ENCODE measurements at regions not wholly inside any gene's neighbourhood (a gene's known extent, or its start where the extent isn't known, plus 50 kb on each side); places are given as distances from the start of the nearest gene placed in this dataset.
"Not testable (repeated sequence)": the region's sequence is repeated elsewhere in the genome, so short reads cannot be mapped to it uniquely, and the experiment has no call there.

DNA sequence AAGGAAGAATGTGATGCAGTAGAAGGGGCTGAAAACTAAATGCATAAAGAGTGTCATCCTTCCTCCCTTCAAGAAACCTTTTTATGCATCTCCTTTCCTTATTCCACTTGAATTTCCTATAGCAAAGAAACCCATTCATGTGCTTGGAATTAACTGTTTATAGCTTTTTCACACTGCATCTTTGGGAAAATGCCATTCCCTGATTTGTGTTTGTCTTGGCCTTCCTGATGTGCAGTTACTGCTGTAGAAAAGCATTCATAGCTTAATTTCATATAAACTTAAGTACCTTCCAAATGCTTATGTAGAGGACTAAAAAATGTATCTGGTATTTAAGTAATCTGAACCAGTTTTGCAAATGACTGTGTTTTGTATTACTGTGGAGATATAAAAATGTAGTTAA, 61.8 kb downstream of the SDR9C7 start:
- Histone ChIP-seq H3K4me1 (ENCODE audit: low read length) (no peaks in the 10 kb centered on the region), H3K4me3 (ENCODE audit: low read length) (no peak overlapping the region), H3K9ac (ENCODE audit: low read length) (no peak overlapping the region), H3K4me2 (ENCODE audit: low read depth, low read length, poor library complexity, severe bottlenecking) (no peak overlapping the region), H3K9me3 (ENCODE audit: low read length) (peaks cover 3% of the 10 kb centered on the region; the same call in 1 of the 2 replicates), H3K36me3 (ENCODE audit: insufficient read depth, low read length) (no peaks in the 10 kb centered on the region), H3K9me2 (replicated peaks; ENCODE audit: insufficient read depth, low read length) (0 out of 2 replicates have a peak, but pooled peaks cover 4% of the 10 kb centered on the region), H4K20me1 (ENCODE audit: insufficient read depth, low read depth, low read length) (no peaks in the 10 kb centered on the region), H3K27ac (ENCODE audit: low read length) (no peak overlapping the region), H2AFZ (ENCODE audit: low read length) (no peak overlapping the region), H3K27me3 (ENCODE audit: low read length) (0 out of 2 replicates have a peak, but pooled peaks cover 2% of the 10 kb centered on the region), H3K79me2 (ENCODE audit: low read length) (no peaks in the 10 kb centered on the region)
- DNase-seq, result no peak

DNA sequence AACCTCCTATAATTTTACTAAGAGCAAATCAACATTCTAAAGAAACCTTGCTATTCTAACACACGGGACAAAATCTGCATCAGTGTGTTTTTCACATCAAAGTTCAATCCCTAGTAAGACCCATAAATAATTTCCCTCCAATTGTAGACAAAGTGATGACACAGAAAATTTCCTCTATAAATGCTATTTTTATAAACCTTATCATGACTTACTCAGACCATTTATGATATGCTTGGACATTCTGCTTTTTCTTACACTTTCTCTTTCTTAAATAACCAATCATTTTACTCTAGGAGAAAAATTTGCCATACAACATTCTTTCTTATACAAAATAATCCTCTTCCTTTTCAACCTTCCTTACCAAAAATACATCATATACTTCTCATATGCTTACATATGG, 67.0 kb downstream of the SDR9C7 start:
- DNase-seq, result no peak
- Histone ChIP-seq H3K27me3 (ENCODE audit: low read length) (peaks cover 12% of the 10 kb centered on the region; the same call in 1 of the 2 replicates), H3K36me3 (ENCODE audit: insufficient read depth, low read length) (no peaks in the 10 kb centered on the region), H3K4me3 (ENCODE audit: low read length) (no peak overlapping the region), H3K4me1 (ENCODE audit: low read length) (no peaks in the 10 kb centered on the region), H3K9me2 (replicated peaks; ENCODE audit: insufficient read depth, low read length) (no peaks in the 10 kb centered on the region), H3K4me2 (ENCODE audit: low read depth, low read length, poor library complexity, severe bottlenecking) (no peak overlapping the region), H2AFZ (ENCODE audit: low read length) (no peak overlapping the region), H4K20me1 (ENCODE audit: insufficient read depth, low read depth, low read length) (no peaks in the 10 kb centered on the region), H3K9ac (ENCODE audit: low read length) (no peak overlapping the region), H3K27ac (ENCODE audit: low read length) (no peak overlapping the region), H3K9me3 (ENCODE audit: low read length) (peaks cover 50% of the 10 kb centered on the region), H3K79me2 (ENCODE audit: low read length) (no peaks in the 10 kb centered on the region)

DNA sequence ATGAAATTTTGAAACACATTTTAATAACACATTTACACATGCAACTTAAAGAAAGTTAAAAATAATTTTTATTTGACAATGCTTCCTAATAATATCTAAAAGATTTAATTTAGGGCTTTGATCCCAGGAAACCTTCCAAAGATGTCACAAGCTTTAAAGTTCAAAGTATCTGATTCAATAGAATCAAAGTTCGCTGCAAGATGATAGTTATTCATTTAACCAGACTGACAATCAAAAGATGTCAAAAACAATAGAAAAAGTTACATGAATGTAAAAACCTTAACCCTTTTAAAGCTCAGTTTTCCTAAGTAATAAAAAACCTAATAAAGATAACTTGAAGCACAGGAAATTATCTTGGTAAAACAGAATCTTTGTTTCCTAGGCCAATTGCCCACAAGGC, 67.7 kb downstream of the SDR9C7 start:
- no peaks in the 10 kb centered on the region for H3K9me2 ChIP-seq (replicated peaks; ENCODE audit: insufficient read depth, low read length)
- no peaks in the 10 kb centered on the region for H3K36me3 ChIP-seq (ENCODE audit: insufficient read depth, low read length)
- H3K27me3 ChIP-seq (ENCODE audit: low read length), result peaks cover 12% of the 10 kb centered on the region; the same call in 1 of the 2 replicates
- H3K4me1 ChIP-seq (ENCODE audit: low read length), result no peaks in the 10 kb centered on the region
- H3K9me3 ChIP-seq (ENCODE audit: low read length), result peaks cover 51% of the 10 kb centered on the region
- H2AFZ ChIP-seq (ENCODE audit: low read length), result no peak overlapping the region
- H3K4me3 ChIP-seq (ENCODE audit: low read length), result no peak overlapping the region
- no peaks in the 10 kb centered on the region for H4K20me1 ChIP-seq (ENCODE audit: insufficient read depth, low read depth, low read length)
- H3K9ac ChIP-seq (ENCODE audit: low read length), result no peak overlapping the region
- no peaks in the 10 kb centered on the region for H3K79me2 ChIP-seq (ENCODE audit: low read length)
- no peak for DNase-seq
- no peak overlapping the region for H3K4me2 ChIP-seq (ENCODE audit: low read depth, low read length, poor library complexity, severe bottlenecking)
- no peak overlapping the region for H3K27ac ChIP-seq (ENCODE audit: low read length)

DNA sequence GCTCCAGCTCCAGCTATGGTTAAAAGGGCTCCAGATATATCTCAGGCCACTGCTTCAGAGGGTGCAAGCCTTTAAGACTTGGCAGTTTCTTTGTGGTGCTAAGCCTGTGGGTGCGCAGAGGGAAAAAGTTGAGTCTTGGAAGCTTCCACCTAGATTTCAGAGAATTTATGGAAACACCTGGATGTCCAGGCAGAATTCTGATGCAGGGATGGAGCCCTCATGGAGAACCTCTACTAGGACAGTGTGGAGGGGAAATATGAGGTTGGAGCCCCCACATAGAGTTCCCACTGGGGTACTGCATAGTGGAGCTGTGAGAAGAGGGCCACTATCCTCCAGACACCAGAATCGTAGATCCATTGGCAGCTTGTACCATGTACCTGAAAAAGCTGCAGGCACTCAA, 69.9 kb downstream of the SDR9C7 start:
- Histone ChIP-seq H3K9me3 (ENCODE audit: low read length) (peaks cover 51% of the 10 kb centered on the region), H3K9me2 (replicated peaks; ENCODE audit: insufficient read depth, low read length) (no peaks in the 10 kb centered on the region), H3K27ac (ENCODE audit: low read length) (no peak overlapping the region), H3K9ac (ENCODE audit: low read length) (no peak overlapping the region), H4K20me1 (ENCODE audit: insufficient read depth, low read depth, low read length) (no peaks in the 10 kb centered on the region), H3K79me2 (ENCODE audit: low read length) (no peaks in the 10 kb centered on the region), H2AFZ (ENCODE audit: low read length) (no peak overlapping the region), H3K4me3 (ENCODE audit: low read length) (no peak overlapping the region), H3K36me3 (ENCODE audit: insufficient read depth, low read length) (no peaks in the 10 kb centered on the region), H3K4me2 (ENCODE audit: low read depth, low read length, poor library complexity, severe bottlenecking) (no peak overlapping the region), H3K27me3 (ENCODE audit: low read length) (peaks cover 14% of the 10 kb centered on the region; the same call in 1 of the 2 replicates), H3K4me1 (ENCODE audit: low read length) (no peaks in the 10 kb centered on the region)
- no peak for DNase-seq

DNA sequence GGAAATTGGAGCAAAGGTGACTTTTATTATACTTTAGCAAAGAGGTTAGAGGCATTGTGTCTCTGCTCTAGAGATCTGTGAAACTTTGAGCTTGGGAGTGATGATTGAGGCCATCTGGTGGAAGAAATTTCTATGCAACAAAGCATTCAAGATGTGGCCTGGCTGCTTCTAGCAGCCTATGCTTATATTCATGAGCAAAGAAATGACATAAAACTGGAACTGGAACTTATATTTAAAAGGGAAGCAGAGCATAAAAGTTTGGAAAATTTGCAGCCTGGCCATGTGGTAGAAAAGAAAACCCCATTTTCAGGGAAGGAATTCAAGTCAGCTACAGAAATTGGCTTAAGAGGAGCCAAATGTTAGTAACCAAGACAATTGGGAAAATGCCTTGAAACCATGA, 70.4 kb downstream of the SDR9C7 start:
- Histone ChIP-seq H3K9ac (ENCODE audit: low read length) (no peak overlapping the region), H3K4me2 (ENCODE audit: low read depth, low read length, poor library complexity, severe bottlenecking) (no peak overlapping the region), H3K4me1 (ENCODE audit: low read length) (no peaks in the 10 kb centered on the region), H3K9me2 (replicated peaks; ENCODE audit: insufficient read depth, low read length) (no peaks in the 10 kb centered on the region), H4K20me1 (ENCODE audit: insufficient read depth, low read depth, low read length) (no peaks in the 10 kb centered on the region), H3K36me3 (ENCODE audit: insufficient read depth, low read length) (no peaks in the 10 kb centered on the region), H3K27me3 (ENCODE audit: low read length) (peaks cover 14% of the 10 kb centered on the region; the same call in 1 of the 2 replicates), H3K9me3 (ENCODE audit: low read length) (peaks cover 51% of the 10 kb centered on the region), H2AFZ (ENCODE audit: low read length) (no peak overlapping the region), H3K79me2 (ENCODE audit: low read length) (no peaks in the 10 kb centered on the region), H3K27ac (ENCODE audit: low read length) (no peak overlapping the region), H3K4me3 (ENCODE audit: low read length) (no peak overlapping the region)
- DNase-seq, result no peak

DNA sequence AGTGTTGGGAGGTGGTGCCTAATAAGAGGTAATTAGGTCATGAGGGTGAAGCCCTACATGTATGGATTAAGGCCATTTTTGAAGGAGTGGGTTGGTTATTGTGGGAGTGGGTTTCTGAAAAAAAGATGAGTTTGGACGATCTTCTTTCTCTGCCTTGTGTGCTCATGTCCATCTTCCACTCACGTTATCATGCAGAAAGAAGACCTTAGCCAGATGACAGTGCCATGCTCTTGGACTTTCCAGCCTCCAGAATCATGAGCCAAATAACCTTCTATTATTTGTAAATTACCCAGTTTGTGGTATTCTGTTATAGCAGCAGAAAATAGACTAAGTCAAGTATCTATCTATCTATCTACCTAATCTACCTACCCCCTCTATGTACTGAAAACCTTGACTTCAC, 71.9 kb downstream of the SDR9C7 start:
- no peak overlapping the region for H3K9ac ChIP-seq (ENCODE audit: low read length)
- H2AFZ ChIP-seq (ENCODE audit: low read length), result no peak overlapping the region
- H3K79me2 ChIP-seq (ENCODE audit: low read length), result no peaks in the 10 kb centered on the region
- no peaks in the 10 kb centered on the region for H3K4me1 ChIP-seq (ENCODE audit: low read length)
- no peaks in the 10 kb centered on the region for H3K9me2 ChIP-seq (replicated peaks; ENCODE audit: insufficient read depth, low read length)
- H3K36me3 ChIP-seq (ENCODE audit: insufficient read depth, low read length), result no peaks in the 10 kb centered on the region
- H3K27ac ChIP-seq (ENCODE audit: low read length), result no peak overlapping the region
- no peaks in the 10 kb centered on the region for H4K20me1 ChIP-seq (ENCODE audit: insufficient read depth, low read depth, low read length)
- H3K4me2 ChIP-seq (ENCODE audit: low read depth, low read length, poor library complexity, severe bottlenecking), result no peak overlapping the region
- peaks cover 14% of the 10 kb centered on the region; the same call in 1 of the 2 replicates for H3K27me3 ChIP-seq (ENCODE audit: low read length)
- H3K9me3 ChIP-seq (ENCODE audit: low read length), result peaks cover 46% of the 10 kb centered on the region
- H3K4me3 ChIP-seq (ENCODE audit: low read length), result no peak overlapping the region
- DNase-seq, result no peak

DNA sequence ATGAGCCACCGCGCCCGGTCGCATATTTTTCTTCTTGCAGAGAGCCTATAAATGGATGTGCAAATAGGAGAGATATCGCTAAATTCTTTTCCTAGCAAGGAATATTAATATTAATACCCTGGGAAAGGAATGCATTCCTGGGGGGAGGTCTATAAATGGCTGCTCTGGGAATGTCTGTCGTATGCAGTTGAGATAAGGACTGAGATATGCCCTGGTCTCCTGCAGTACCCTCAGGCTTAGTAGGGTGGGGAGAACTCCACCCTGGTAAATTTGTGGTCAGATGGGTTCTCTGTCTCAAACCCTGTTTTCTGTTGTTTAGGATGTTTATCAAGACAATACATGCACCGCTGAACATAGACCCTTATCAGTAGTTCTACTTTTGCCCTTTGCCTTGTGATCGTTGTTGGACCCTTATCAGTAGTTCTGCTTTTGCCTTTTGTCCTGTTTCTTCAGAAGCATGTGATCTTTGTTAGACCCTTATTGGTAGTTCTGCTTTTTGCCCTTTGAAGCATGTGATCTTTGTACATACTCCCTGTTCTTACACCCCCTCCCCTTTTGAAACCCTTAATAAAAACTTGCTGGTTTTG, 80.7 kb downstream of the SDR9C7 start:
- H3K4me1 ChIP-seq (ENCODE audit: low read length); H3K36me3 ChIP-seq (ENCODE audit: insufficient read depth, low read length); H3K9me3 ChIP-seq (ENCODE audit: low read length); H3K27ac ChIP-seq (ENCODE audit: low read length); H3K9me2 ChIP-seq (replicated peaks; ENCODE audit: insufficient read depth, low read length); H3K27me3 ChIP-seq (ENCODE audit: low read length); H3K4me2 ChIP-seq (ENCODE audit: low read depth, low read length, poor library complexity, severe bottlenecking); H2AFZ ChIP-seq (ENCODE audit: low read length); H4K20me1 ChIP-seq (ENCODE audit: insufficient read depth, low read depth, low read length); H3K79me2 ChIP-seq (ENCODE audit: low read length); DNase-seq; H3K4me3 ChIP-seq (ENCODE audit: low read length); H3K9ac ChIP-seq (ENCODE audit: low read length): not testable (repeated sequence)

DNA sequence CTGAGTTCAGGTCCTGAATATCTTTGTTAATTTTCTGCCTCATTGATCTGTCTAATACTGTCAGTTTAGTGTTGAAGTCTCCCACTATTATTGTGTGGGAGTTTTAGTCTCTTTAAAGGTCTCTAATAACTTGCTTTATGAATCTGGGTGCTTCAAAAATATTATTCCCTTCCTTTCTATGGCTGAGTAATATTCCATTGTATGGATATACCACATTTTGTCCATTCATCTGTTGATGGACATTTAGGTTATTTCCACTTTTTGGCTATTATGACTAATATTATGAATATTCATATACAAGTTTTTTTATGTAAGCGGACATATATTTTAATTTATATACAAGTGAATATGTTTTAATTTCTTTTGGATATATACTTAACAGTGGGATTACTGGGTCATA, 82.7 kb downstream of the SDR9C7 start:
- H3K4me2 ChIP-seq (ENCODE audit: low read depth, low read length, poor library complexity, severe bottlenecking), result no peak overlapping the region
- no peak overlapping the region for H3K9ac ChIP-seq (ENCODE audit: low read length)
- no peak for DNase-seq
- H3K9me2 ChIP-seq (replicated peaks; ENCODE audit: insufficient read depth, low read length), result no peaks in the 10 kb centered on the region
- no peaks in the 10 kb centered on the region for H4K20me1 ChIP-seq (ENCODE audit: insufficient read depth, low read depth, low read length)
- H3K27ac ChIP-seq (ENCODE audit: low read length), result no peak overlapping the region
- no peak overlapping the region for H2AFZ ChIP-seq (ENCODE audit: low read length)
- H3K4me1 ChIP-seq (ENCODE audit: low read length), result no peaks in the 10 kb centered on the region
- H3K27me3 ChIP-seq (ENCODE audit: low read length), result no peaks in the 10 kb centered on the region
- peaks cover 3% of the 10 kb centered on the region; the same call in 1 of the 2 replicates for H3K9me3 ChIP-seq (ENCODE audit: low read length)
- no peak overlapping the region for H3K4me3 ChIP-seq (ENCODE audit: low read length)
- H3K36me3 ChIP-seq (ENCODE audit: insufficient read depth, low read length), result no peaks in the 10 kb centered on the region
- H3K79me2 ChIP-seq (ENCODE audit: low read length), result no peaks in the 10 kb centered on the region
